ENCODE measurements at regions not wholly inside any gene's neighbourhood (a gene's known extent, or its start where the extent isn't known, plus 50 kb on each side); places are given as distances from the start of the nearest gene placed in this dataset.

DNA sequence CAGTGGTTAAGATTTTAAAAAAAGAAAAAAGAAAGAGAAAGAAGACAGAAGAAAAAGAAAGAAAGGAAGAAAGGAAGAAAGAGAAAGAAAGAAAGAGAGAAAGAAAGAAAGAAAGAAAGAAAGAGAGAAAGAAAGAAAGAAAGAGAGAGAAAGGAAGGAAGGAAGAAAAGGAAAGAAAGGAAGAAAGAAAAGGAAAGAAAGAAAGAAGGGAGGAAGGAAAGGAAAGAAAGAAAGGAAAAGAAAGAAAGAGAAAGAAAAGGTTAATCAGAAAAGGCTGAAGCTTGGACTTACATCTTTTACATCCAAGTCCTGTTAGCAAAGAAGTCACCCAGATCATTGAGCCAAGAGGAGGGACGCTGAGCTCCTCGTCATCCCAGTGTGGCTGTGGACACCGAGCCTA is 70.0 kb downstream of the IRX2 start:
- no peaks in the 10 kb centered on the region for H3K36me3 ChIP-seq
- intact Hi-C loops (cut with DNase I; ENCODE audit: low total_unique reads), result no loop called here
- no peak for DNase-seq
- TF ChIP-seq, protein P1, sequence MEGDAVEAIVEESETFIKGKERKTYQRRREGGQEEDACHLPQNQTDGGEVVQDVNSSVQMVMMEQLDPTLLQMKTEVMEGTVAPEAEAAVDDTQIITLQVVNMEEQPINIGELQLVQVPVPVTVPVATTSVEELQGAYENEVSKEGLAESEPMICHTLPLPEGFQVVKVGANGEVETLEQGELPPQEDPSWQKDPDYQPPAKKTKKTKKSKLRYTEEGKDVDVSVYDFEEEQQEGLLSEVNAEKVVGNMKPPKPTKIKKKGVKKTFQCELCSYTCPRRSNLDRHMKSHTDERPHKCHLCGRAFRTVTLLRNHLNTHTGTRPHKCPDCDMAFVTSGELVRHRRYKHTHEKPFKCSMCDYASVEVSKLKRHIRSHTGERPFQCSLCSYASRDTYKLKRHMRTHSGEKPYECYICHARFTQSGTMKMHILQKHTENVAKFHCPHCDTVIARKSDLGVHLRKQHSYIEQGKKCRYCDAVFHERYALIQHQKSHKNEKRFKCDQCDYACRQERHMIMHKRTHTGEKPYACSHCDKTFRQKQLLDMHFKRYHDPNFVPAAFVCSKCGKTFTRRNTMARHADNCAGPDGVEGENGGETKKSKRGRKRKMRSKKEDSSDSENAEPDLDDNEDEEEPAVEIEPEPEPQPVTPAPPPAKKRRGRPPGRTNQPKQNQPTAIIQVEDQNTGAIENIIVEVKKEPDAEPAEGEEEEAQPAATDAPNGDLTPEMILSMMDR (IDR thresholded peaks at IDR 0.05), result no peak
- H3K4me1 ChIP-seq, result peaks cover 0 to 2% (median 0%) of the 10 kb centered on the region in 4 donors
- no peak overlapping the region for H3K27ac ChIP-seq
- H3K9me3 ChIP-seq, result no peaks in the 10 kb centered on the region
- no peaks in the 10 kb centered on the region for H3K27me3 ChIP-seq
- H3K4me3 ChIP-seq, result no peak overlapping the region

DNA sequence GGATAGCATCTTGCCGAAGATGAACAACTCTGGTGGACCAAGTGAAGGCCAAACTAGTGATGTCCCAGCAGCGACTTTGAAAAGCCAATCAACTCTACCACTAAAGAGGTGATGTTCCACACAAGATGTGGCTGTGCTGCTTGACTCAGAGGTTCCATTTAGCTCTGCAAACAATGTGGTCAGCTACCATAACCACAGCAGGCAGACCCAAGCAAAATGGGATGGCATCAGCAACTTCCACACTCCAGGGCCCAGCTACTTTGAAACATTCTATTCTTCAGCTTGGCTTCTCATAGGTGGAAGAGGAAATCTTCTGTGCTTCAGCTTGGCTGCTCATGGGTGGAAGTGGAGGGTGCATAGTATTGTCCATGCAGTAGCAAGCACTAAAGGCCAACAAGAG is 70.5 kb downstream of the IRX2 start:
- Histone ChIP-seq H3K27ac (no peak overlapping the region), H3K9me3 (no peaks in the 10 kb centered on the region), H3K36me3 (no peaks in the 10 kb centered on the region), H3K27me3 (no peaks in the 10 kb centered on the region), H3K4me3 (no peak overlapping the region), H3K4me1 (no peaks in the 10 kb centered on the region)
- TF ChIP-seq, protein P1 (IDR thresholded peaks at IDR 0.05), result no peak
- intact Hi-C loops (cut with DNase I; ENCODE audit: low total_unique reads), result no loop called here
- DNase-seq, result no peak

DNA sequence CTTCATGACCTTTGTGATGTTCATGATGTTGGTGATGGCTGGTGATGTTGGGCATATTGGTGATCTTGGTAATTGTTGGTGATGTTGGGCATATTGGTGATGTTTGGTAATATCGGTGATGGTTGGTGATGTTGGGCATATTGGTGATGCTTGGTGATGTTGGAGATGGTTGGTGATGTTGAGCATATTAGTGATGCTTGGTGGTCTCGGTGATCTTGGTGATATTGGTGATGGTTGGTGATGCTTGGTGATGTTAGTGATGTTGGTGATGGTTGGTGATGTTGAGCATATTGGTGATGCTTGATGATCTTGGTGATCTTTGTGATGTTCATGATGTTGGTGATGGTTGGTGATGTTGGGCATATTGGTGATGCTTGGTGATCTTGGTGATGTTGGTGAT is 73.8 kb downstream of the IRX2 start:
- H3K27ac ChIP-seq, result no peak overlapping the region
- intact Hi-C loops (cut with DNase I; ENCODE audit: low total_unique reads), result no loop called here

DNA sequence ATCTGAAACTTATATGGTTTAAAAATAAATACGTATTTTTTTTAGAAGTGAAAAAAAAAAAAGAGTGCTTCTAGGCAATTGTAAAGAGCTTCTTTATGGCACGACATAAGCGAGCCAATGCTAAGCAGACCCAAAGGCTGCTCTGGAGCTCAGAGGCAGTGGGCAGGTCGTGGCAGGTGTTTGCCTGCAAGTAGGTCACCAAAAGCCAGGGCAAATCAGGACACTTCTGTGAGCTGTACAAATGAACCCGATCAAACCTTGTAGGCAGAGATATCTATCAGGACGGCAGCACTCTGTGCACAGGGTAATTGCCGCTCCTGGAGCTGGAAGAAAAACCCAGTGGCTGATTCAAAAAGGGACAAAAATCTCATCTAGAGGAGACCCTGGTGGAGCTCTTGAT is 75.9 kb downstream of the IRX2 start:
- intact Hi-C loops (cut with DNase I; ENCODE audit: low total_unique reads), result no loop called here
- H3K4me3 ChIP-seq, result no peak overlapping the region
- no peaks in the 10 kb centered on the region for H3K9me3 ChIP-seq
- no peaks in the 10 kb centered on the region for H3K36me3 ChIP-seq
- no peak for DNase-seq
- TF ChIP-seq, protein P1 (IDR thresholded peaks at IDR 0.05), result no peak
- no peaks in the 10 kb centered on the region for H3K4me1 ChIP-seq
- H3K27ac ChIP-seq, result no peak overlapping the region
- H3K27me3 ChIP-seq, result peaks cover 0 to 3% of the 10 kb centered on the region in 2 donors

More for the DNA sequence above, 73.8 kb downstream of the IRX2 start:
- Histone ChIP-seq H3K36me3 (no peaks in the 10 kb centered on the region), H3K9me3 (no peaks in the 10 kb centered on the region), H3K27me3 (no peaks in the 10 kb centered on the region), H3K4me3 (no peak overlapping the region), H3K4me1 (no peaks in the 10 kb centered on the region)
- TF ChIP-seq, protein P1 (IDR thresholded peaks at IDR 0.05), result no peak
- DNase-seq, result no peak

DNA sequence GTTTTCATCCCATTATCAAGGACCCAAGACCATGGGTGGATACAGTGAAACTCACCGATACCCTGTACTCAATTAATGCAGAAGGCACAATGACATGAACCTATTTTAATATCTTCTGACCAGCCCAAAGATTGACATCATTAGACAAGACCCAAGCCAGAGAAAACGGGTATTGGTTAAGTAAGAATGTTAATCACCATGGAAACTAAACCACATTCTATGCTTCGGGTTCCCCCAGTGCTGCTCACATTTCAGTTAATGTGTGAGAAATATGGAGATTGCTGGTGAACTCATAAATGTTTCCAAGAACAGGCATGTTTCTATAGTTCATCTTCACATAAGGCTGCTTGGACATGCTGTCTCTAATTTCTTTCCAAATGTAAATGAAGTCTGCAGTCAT is 77.0 kb downstream of the IRX2 start:
- no peaks in the 10 kb centered on the region for H3K9me3 ChIP-seq
- H3K4me1 ChIP-seq, result no peaks in the 10 kb centered on the region
- no peak overlapping the region for H3K27ac ChIP-seq
- intact Hi-C loops (cut with DNase I; ENCODE audit: low total_unique reads), result no loop called here
- DNase-seq, result no peak
- no peak overlapping the region for H3K4me3 ChIP-seq
- peaks cover 0 to 3% of the 10 kb centered on the region in 2 donors for H3K27me3 ChIP-seq
- no peaks in the 10 kb centered on the region for H3K36me3 ChIP-seq
- TF ChIP-seq, protein P1 (IDR thresholded peaks at IDR 0.05), result no peak

DNA sequence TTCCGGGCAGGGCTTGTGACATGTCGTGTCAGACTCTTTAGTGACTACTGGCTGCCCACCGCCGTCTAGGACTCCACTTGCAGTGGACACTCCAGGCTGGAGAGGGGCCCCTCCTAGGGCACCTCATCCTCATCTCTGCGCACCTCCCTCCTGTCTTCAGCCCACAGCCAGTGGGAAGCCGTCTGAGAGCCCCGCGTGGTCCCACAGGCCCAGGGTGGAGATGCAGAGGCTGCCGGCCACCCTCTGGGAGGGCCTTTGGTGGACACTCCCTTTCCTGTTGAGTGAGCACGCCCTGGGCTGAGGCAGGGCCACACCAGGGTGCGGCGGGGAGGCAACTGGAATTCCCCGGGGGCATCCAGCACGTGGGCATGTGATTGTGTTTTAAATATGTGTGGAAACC is 80.5 kb downstream of the IRX2 start:
- intact Hi-C loops (cut with DNase I; ENCODE audit: low total_unique reads), result no loop called here
- no peak for DNase-seq
- Histone ChIP-seq H3K4me3 (no peak overlapping the region), H3K9me3 (no peaks in the 10 kb centered on the region), H3K4me1 (no peaks in the 10 kb centered on the region), H3K36me3 (no peaks in the 10 kb centered on the region), H3K27ac (no peak overlapping the region), H3K27me3 (peaks cover 0 to 3% of the 10 kb centered on the region in 2 donors)
- TF ChIP-seq, protein P1 (IDR thresholded peaks at IDR 0.05), result no peak

Data from tibial artery (tissue), 4 donors.